ENCODE measurements at regions not wholly inside any gene's neighbourhood (a gene's known extent, or its start where the extent isn't known, plus 50 kb on each side); places are given as distances from the start of the nearest gene placed in this dataset.

DNA sequence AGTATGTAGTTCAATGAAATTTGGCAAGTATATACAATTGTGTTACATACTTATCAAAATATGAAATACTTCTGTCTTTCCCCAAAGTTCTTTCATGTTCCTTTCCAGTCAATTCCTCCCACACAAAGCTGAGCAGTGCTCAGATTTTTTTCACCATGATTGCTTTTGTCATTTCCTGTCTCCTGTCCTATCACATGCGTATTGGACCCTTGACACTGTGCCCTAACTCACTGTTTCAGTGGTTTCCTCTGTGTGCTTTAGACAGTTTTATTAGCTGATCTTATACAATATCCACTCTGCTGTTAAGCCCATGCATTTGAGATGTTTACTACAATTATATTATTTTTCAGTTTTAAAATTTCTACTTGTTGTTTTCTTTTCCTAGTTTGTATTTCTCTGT is 463.6 kb upstream of the MEF2C start:
- CTCF ChIA-PET (ENCODE audit: partially characterized antibody): no interaction called here
- Histone ChIP-seq H2BK120ac (replicated peaks; ENCODE audit: low read depth, low read length) (no peak overlapping the region), H3K18ac (ENCODE audit: extremely low read depth, low read length) (no peak overlapping the region), H2BK5ac (ENCODE audit: low read depth, low read length) (no peak overlapping the region), H3K56ac (replicated peaks; ENCODE audit: insufficient read length, low read depth, low read length) (no peak overlapping the region), H2BK20ac (ENCODE audit: low read length) (no peak overlapping the region), H2BK15ac (ENCODE audit: low read length) (no peak overlapping the region), H3K14ac (ENCODE audit: insufficient read length) (no peak overlapping the region), H2BK12ac (ENCODE audit: low read depth, low read length) (no peak overlapping the region), H3K23me2 (ENCODE audit: low read depth, low read length) (no peaks in the 10 kb centered on the region), H3K9ac (replicated peaks in 1 of 4; ENCODE audit: extremely low read depth in 1 of 4, low read depth in 3 of 4, low read length in 3 of 4) (no peak overlapping the region), H3K27me3 (replicated peaks in 1 of 4; ENCODE audit: control insufficient read depth in 3 of 4, extremely low read depth in 1 of 4, insufficient read depth in 3 of 4, low read length in 3 of 4) (no peaks in the 10 kb centered on the region), H3K4ac (replicated peaks; ENCODE audit: insufficient read length, low read depth, low read length) (no peak overlapping the region), H3K79me2 (ENCODE audit: control insufficient read depth in 1 of 2, insufficient read depth in 2 of 2, low read length in 2 of 2) (no peaks in the 10 kb centered on the region), H4K5ac (ENCODE audit: insufficient read length, low read depth, low read length) (no peak overlapping the region), H3K79me1 (ENCODE audit: low read depth, low read length) (no peaks in the 10 kb centered on the region), H4K91ac (replicated peaks; ENCODE audit: insufficient read length, low read length) (no peak overlapping the region), H4K8ac (ENCODE audit: extremely low read depth, insufficient read depth, low read length) (no peak overlapping the region), H3K23ac (ENCODE audit: insufficient read length) (no peak overlapping the region), H2AK5ac (ENCODE audit: low read depth, low read length) (no peak overlapping the region), H3K4me1 (replicated peaks in 1 of 4; ENCODE audit: control insufficient read depth in 3 of 4, insufficient read depth in 4 of 4, low read length in 3 of 4) (no peaks in the 10 kb centered on the region), H3K36me3 (ENCODE audit: control insufficient read depth in 2 of 4, insufficient read depth in 4 of 4, low read length in 3 of 4) (no peaks in the 10 kb centered on the region), H2AFZ (ENCODE audit: low read length) (no peak overlapping the region), H3K4me2 (ENCODE audit: insufficient read depth in 1 of 2, low read depth in 2 of 2, low read length in 2 of 2) (no peak overlapping the region), H3K9me3 (ENCODE audit: insufficient read depth in 2 of 2, low read depth in 1 of 2, low read length in 1 of 2) (no peaks in the 10 kb centered on the region), H3K4me3 (ENCODE audit: extremely low read depth in 1 of 4, insufficient read depth in 2 of 4, low read depth in 3 of 4, low read length in 4 of 4) (no peak overlapping the region), H4K20me1 (replicated peaks in 1 of 2; ENCODE audit: control insufficient read depth in 1 of 2, insufficient read depth in 2 of 2, low read length in 2 of 2) (no peaks in the 10 kb centered on the region), H3K27ac (ENCODE audit: low read depth, low read length) (no peak overlapping the region)
- 82% methylated on average over 1 of the region's 1 CpG; no CpG with 5 or more reads in 1 of the 2 experiments for WGBS, 2 experiments (ENCODE audit: extremely low coverage in 1 of 2, insufficient coverage in 1 of 2, insufficient read length in 1 of 2, insufficient replicate concordance in 2 of 2, low coverage in 1 of 2, low lambda C conversion rate in 2 of 2, missing lambda C conversion rate in 1 of 2)
- DNase-seq (ENCODE audit: low read depth in 1 of 2, low spot score in 2 of 2) (no peak), FAIRE-seq (no peak)
- POLR2A ChIA-PET (ENCODE audit: partially characterized antibody): no interaction called here
- no peak for TF ChIP-seq BCL11A (IDR thresholded peaks at IDR 0.05; ENCODE audit: low read depth in 2 of 2, low read length in 2 of 2)
- no peak for TF ChIP-seq RAD21 (IDR thresholded peaks at IDR 0.05 in 1 of 2, conservative IDR thresholded peaks at IDR 0.05 in 1 of 2; ENCODE audit: low read depth in 2 of 2, low read length in 2 of 2)
- TF ChIP-seq, protein P1, sequence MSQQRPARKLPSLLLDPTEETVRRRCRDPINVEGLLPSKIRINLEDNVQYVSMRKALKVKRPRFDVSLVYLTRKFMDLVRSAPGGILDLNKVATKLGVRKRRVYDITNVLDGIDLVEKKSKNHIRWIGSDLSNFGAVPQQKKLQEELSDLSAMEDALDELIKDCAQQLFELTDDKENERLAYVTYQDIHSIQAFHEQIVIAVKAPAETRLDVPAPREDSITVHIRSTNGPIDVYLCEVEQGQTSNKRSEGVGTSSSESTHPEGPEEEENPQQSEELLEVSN (IDR thresholded peaks at IDR 0.05): no peak
- TF ChIP-seq SP4 (IDR thresholded peaks at IDR 0.05; ENCODE audit: low read length): no peak
- TF ChIP-seq CEBPB (IDR thresholded peaks at IDR 0.05; ENCODE audit: low read depth, low read length): no peak
